ENCODE measurements at regions not wholly inside any gene's neighbourhood (a gene's known extent, or its start where the extent isn't known, plus 50 kb on each side); places are given as distances from the start of the nearest gene placed in this dataset.

DNA sequence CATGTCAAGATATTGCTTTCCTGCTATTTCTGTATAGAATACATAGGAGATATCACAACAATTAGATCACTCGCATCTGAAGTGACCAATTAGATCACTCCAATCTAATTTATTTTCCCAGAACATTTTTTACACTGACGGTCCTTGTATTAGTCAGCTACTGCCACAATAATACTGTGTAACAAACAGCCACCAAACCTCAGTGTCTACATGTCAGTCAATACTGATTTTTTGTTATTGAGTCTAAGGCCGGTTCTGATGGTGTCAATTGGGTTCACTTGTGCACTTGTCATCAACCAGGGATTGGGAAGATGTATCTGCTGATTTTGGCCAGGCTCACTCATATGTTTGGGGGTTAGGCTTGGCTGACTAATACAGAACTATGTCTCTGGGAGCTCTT lies 275.9 kb upstream of the NFE2L3 start:
- ChIA-PET POLR2A (no interaction called here), CTCF (interaction anchor here (1.0 to 6.0 kb wide), 2 partner anchors 18 to 32 kb away, joined by 3 to 46 read pairs; no protein-coding TSS in a partner anchor)
- TF ChIP-seq, protein P1, sequence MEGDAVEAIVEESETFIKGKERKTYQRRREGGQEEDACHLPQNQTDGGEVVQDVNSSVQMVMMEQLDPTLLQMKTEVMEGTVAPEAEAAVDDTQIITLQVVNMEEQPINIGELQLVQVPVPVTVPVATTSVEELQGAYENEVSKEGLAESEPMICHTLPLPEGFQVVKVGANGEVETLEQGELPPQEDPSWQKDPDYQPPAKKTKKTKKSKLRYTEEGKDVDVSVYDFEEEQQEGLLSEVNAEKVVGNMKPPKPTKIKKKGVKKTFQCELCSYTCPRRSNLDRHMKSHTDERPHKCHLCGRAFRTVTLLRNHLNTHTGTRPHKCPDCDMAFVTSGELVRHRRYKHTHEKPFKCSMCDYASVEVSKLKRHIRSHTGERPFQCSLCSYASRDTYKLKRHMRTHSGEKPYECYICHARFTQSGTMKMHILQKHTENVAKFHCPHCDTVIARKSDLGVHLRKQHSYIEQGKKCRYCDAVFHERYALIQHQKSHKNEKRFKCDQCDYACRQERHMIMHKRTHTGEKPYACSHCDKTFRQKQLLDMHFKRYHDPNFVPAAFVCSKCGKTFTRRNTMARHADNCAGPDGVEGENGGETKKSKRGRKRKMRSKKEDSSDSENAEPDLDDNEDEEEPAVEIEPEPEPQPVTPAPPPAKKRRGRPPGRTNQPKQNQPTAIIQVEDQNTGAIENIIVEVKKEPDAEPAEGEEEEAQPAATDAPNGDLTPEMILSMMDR (IDR thresholded peaks at IDR 0.05; ENCODE audit: control extremely low read depth, extremely low read depth, low read depth, missing control alignments) = no peak
- DNase-seq (ENCODE audit: extremely low spot score) = no peak

DNA sequence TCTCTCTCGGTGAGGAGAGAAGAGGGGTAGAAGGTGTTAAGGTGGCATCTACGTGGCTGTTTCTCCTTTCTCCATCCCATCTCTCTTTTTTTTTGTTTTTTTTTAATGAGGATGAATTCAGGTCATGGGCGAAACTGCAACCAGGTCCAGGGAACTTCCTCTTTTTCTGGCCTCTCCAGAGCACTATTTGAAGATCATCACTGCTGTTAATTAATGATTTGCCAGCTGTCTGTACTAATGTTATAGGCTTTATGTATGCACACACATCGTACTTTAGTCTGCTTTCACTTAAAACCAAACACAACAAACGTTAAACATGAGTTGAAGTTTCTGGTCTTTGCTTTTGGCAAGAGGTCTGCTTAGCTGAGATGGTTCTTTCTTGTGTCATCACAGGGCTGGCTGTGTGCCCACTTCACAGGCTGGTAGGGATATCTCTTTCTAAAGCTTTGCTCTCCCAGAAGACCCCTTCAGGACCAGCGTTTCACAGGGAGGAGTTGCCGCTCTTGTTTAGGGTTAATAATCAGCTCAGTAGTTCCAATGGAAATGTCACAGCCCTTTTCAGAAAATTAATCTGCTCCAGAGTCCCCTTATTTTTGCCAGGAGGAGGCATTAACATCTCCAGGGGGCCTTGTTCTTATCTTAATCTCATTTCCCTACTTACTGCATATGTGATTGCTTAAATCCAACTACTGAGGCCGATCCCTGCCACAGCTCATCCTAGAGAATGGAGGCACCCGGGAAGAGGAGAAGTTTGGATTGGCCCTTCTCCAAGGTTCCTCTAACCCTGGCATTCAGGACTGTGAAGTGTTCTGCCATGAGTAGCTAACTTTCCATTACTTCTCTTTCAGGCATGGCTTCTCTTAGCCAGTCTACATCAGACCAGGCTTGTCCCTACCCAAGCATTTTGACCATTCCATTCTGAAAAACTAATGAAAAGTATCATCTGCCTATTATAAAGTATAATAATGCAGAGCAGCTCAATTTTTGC lies 273.9 kb upstream of the NFE2L3 start:
- ChIA-PET CTCF (interaction anchor here (0.7 to 6.0 kb wide), 4 partner anchors 16 to 491 kb away, joined by 3 to 46 read pairs (median 3); no protein-coding TSS in a partner anchor), POLR2A (no interaction called here)
- TF ChIP-seq, protein P1 (IDR thresholded peaks at IDR 0.05; ENCODE audit: control extremely low read depth, extremely low read depth, low read depth, missing control alignments) = no peak
- peak; percentile 47 for DNase-seq (ENCODE audit: extremely low spot score)

DNA sequence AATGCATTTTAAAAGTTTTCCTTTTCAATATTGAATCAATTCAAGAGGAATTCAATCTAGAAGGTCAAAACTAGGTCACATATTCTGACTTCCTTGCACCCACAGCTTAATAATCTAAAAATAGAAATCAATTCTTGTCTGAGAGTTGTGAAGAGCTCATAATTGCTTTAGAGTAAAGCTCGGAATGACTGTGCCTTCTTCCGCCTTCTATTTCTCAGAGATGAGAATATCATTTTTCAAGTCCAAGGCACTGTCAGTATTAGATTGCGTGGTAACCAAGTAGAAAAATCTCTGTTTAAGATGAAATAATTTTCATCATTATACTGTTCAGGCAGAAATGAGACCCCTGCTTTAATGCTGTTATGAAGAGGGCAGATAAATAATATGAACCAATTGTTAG lies 272.2 kb upstream of the NFE2L3 start:
- ChIA-PET CTCF (interaction anchor here (1.3 to 6.0 kb wide), 4 partner anchors 14 to 1281 kb away, joined by 3 to 46 read pairs (median 5); no protein-coding TSS in a partner anchor), POLR2A (no interaction called here)
- no peak for DNase-seq (ENCODE audit: extremely low spot score)
- TF ChIP-seq, protein P1 (IDR thresholded peaks at IDR 0.05; ENCODE audit: control extremely low read depth, extremely low read depth, low read depth, missing control alignments) = no peak

DNA sequence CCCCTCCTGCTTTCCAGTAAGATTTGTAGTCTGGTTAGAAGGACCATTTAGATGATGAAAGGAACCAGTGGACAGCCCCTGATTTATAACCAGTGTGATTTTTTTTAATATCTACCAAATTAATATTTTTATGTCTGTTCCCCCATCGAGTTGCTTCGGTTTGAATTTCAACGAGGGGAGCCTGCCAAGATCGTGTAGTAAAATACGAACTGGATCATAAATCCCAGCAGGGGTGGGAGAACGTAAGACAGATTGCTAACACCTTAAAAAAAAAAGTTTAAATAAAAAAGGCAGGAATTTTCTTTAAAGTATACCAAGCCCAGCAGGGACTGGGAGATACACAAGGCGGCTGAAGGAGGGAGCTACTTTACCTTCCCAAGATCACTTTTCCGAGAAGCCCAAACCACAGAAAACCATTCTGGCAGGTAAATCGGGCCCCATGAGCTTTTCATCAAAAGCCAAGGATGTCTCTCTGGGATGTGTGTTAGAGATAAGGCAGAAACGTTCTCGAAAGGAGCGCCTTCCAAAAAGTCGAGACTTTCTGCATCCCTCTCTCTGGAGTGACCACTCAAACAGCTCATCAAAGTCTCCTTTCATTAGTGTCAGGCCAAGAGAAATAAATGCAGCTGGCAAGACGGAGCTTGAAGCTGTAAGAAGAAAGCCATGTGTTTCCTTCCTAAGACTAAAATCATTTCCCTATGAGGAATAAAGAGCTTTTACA lies 270.5 kb upstream of the NFE2L3 start:
- ChIA-PET POLR2A (no interaction called here), CTCF (interaction anchor here (0.8 to 1.7 kb wide), 4 partner anchors 12 to 209 kb away, joined by 3 to 18 read pairs (median 3); no protein-coding TSS in a partner anchor)
- DNase-seq (ENCODE audit: extremely low spot score) = no peak
- TF ChIP-seq, protein P1 (IDR thresholded peaks at IDR 0.05; ENCODE audit: control extremely low read depth, extremely low read depth, low read depth, missing control alignments) = no peak

DNA sequence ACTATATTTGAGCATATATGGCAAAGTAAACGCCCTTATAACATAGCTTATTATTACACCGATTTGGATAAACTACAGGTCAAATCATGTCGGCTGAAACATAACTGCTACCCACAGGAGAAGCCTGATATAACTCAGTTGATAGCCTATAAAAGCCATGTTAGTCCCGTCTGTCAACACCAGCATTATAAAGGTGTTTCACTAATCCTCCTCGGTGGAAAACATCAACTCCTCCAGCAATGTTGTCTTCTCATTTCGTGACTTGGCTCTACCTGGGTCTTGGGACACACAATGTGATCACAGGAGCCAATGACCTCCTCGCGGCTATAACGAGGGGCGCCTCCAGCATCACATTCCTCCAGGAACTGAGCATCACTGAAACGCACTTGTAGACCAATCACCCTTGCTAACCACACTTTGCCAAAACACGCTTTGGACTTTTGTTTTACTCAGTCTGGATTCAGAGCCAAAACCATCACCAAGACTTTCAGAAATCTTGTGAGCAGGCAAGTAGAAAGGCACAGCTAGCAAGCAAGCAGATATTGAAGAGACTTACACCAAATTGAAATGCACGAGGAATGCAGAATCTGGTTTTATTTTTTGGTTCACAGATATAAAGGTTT lies 269.7 kb upstream of the NFE2L3 start:
- TF ChIP-seq, protein P1 (IDR thresholded peaks at IDR 0.05; ENCODE audit: control extremely low read depth, extremely low read depth, low read depth, missing control alignments) = no peak
- DNase-seq (ENCODE audit: extremely low spot score) = no peak
- ChIA-PET CTCF (interaction anchor here (0.8 to 1.7 kb wide), 4 partner anchors 11 to 208 kb away, joined by 3 to 18 read pairs (median 3); no protein-coding TSS in a partner anchor), POLR2A (no interaction called here)

Measured in GM10248 (cell line).